NB4 (cell line): ENCODE measurements at regions not wholly inside any gene's neighbourhood (a gene's known extent, or its start where the extent isn't known, plus 50 kb on each side); places are given as distances from the start of the nearest gene placed in this dataset.

Source experiments
- CTCF ChIP-seq: IDR thresholded peaks from one replicate; pipeline ENCODE4 v1.5.1; 2012; ENCODE audit warnings: low read depth, low read length
- POLR2A ChIP-seq: IDR thresholded peaks from 2 replicates; pipeline ENCODE4 v1.6.1; 2011; ENCODE audit warnings: mild to moderate bottlenecking; ENCODE audit not compliant: insufficient read length; ENCODE audit errors: extremely low read depth

GRCh38 chr1:13981142-13981541 is 281.2 kb downstream of the PRDM2 start:
- TF ChIP-seq CTCF (no peak), POLR2A (no peak)
